HL-60 (cell line): ENCODE measurements at regions not wholly inside any gene's neighbourhood (a gene's known extent, or its start where the extent isn't known, plus 50 kb on each side); places are given as distances from the start of the nearest gene placed in this dataset.

Source experiments
- DNase-seq, 2 experiments: peaks; one replicate each; pipeline ENCODE4 v3.0.0-alpha.2; 2010 to 2020; ENCODE audit warnings: low read depth in 1 of 2, low spot score in 1 of 2
- H3K27ac ChIP-seq: fragments of 250-450 bp; sonication (Bioruptor Pico); replicated peaks from 2 replicates; pipeline ENCODE4 v1.5.1; 2020; ENCODE audit warnings: mild to moderate bottlenecking, moderate library complexity
- H3K27me3 ChIP-seq: fragments of 250-450 bp; sonication (Bioruptor Pico); 2 replicates; pipeline ENCODE4 v1.5.1; 2021; ENCODE audit warnings: mild to moderate bottlenecking, moderate library complexity; ENCODE audit not compliant: insufficient read depth, poor library complexity, severe bottlenecking
- H3K4me3 ChIP-seq: replicated peaks from 2 replicates; pipeline ENCODE4 v1.5.1; 2011; ENCODE audit warnings: mild to moderate bottlenecking, control low read depth, low read length; ENCODE audit not compliant: insufficient read depth
- GABPA ChIP-seq: IDR thresholded peaks from 2 replicates; pipeline ENCODE4 v1.6.1; 2012; ENCODE audit warnings: low read depth
- POLR2AphosphoS5 ChIP-seq: IDR thresholded peaks from 2 replicates; pipeline ENCODE4 v1.6.1; 2012; ENCODE audit warnings: low read depth
- SPI1 ChIP-seq: IDR thresholded peaks from 2 replicates; pipeline ENCODE4 v1.6.1; 2012; ENCODE audit warnings: low read depth, mild to moderate bottlenecking, borderline replicate concordance
- TF ChIP-seq, protein P1 (sequence below): IDR thresholded peaks from one replicate; pipeline ENCODE4 v1.5.1; 2011; ENCODE audit warnings: low read length, control low read depth, inconsistent platforms; ENCODE audit not compliant: insufficient read depth
- TF ChIP-seq, protein P2 (sequence below): IDR thresholded peaks from 2 replicates; pipeline ENCODE4 v1.6.1; 2012; ENCODE audit warnings: low read depth; ENCODE audit not compliant: insufficient replicate concordance

DNA sequence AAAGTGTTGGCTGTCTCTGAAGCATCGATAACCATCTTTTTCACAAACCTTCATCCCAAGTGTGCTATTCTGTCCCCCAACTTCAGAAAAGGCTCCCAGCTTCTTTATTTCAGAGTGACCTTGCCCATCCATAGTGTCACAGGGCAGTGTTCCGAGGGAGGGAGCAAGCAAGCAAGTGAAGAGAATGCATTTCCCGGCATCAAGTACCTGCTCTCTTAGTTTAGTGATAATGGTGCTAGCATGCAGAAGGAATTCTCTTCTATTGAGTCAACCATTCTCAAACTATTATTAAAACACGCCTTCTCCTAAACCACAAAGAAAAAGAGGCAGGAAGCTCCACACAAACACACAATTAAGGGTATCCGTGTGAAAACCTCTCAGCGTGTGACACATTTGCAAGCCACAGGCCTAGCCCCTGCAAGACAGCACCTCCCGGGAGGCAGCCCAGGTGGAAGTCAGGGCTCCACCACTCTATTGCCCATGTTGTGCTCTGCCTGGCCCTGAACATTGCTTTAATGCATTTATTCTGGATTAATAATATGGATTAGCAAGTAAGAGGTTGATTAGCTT, 504.9 kb downstream of the GALR1 start:
- no peak for DNase-seq
- no peak overlapping the region for H3K4me3 ChIP-seq
- TF ChIP-seq, protein P1, sequence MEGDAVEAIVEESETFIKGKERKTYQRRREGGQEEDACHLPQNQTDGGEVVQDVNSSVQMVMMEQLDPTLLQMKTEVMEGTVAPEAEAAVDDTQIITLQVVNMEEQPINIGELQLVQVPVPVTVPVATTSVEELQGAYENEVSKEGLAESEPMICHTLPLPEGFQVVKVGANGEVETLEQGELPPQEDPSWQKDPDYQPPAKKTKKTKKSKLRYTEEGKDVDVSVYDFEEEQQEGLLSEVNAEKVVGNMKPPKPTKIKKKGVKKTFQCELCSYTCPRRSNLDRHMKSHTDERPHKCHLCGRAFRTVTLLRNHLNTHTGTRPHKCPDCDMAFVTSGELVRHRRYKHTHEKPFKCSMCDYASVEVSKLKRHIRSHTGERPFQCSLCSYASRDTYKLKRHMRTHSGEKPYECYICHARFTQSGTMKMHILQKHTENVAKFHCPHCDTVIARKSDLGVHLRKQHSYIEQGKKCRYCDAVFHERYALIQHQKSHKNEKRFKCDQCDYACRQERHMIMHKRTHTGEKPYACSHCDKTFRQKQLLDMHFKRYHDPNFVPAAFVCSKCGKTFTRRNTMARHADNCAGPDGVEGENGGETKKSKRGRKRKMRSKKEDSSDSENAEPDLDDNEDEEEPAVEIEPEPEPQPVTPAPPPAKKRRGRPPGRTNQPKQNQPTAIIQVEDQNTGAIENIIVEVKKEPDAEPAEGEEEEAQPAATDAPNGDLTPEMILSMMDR = no peak
- H3K27me3 ChIP-seq = peaks cover 21% of the 10 kb centered on the region
- no peak overlapping the region for H3K27ac ChIP-seq

DNA sequence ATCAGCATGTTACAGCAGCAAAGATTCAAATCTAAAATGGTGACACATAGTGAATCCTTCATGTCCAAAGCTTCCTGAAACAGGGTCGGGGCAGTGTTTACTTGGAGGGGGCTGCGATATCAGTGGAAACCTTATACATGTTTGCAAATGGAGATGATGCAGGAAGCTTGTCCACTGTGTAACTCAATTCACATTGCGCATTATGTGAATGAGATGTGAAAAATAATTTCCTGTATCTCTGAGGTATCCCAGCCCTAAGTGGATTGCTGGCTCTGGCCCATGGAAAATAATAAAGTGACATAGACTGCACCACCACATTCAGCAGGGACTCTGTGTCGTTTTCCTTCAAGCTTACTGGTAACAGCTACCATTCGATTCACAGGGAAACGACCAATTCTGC, 505.5 kb downstream of the GALR1 start:
- Histone ChIP-seq H3K4me3 (no peak overlapping the region), H3K27ac (no peak overlapping the region), H3K27me3 (peaks cover 19% of the 10 kb centered on the region)
- TF ChIP-seq, protein P2, sequence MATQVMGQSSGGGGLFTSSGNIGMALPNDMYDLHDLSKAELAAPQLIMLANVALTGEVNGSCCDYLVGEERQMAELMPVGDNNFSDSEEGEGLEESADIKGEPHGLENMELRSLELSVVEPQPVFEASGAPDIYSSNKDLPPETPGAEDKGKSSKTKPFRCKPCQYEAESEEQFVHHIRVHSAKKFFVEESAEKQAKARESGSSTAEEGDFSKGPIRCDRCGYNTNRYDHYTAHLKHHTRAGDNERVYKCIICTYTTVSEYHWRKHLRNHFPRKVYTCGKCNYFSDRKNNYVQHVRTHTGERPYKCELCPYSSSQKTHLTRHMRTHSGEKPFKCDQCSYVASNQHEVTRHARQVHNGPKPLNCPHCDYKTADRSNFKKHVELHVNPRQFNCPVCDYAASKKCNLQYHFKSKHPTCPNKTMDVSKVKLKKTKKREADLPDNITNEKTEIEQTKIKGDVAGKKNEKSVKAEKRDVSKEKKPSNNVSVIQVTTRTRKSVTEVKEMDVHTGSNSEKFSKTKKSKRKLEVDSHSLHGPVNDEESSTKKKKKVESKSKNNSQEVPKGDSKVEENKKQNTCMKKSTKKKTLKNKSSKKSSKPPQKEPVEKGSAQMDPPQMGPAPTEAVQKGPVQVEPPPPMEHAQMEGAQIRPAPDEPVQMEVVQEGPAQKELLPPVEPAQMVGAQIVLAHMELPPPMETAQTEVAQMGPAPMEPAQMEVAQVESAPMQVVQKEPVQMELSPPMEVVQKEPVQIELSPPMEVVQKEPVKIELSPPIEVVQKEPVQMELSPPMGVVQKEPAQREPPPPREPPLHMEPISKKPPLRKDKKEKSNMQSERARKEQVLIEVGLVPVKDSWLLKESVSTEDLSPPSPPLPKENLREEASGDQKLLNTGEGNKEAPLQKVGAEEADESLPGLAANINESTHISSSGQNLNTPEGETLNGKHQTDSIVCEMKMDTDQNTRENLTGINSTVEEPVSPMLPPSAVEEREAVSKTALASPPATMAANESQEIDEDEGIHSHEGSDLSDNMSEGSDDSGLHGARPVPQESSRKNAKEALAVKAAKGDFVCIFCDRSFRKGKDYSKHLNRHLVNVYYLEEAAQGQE = no peak
- TF ChIP-seq GABPA (no peak), SPI1 (no peak), POLR2AphosphoS5 (no peak)
- TF ChIP-seq, protein P1 = no peak
- no peak for DNase-seq

DNA sequence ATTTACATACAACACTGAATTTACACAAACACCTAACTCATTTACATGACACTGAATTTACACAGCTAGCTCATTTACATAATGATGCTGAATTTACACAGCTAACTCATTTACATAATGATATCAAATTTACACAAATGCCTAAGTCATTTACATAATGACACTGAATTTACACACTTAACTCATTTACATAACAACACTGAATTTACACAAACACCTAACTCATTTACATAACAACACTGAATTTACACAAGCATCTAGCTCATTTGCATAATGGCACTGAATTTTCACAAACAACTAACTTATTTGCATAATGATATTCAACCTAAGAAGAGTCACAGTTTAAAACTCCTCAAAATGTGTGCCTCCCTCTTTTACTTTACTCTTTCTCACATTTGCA, 511.7 kb downstream of the GALR1 start:
- Histone ChIP-seq H3K27me3 (peaks cover 7% of the 10 kb centered on the region), H3K4me3 (no peak overlapping the region), H3K27ac (no peak overlapping the region)
- DNase-seq = no peak
- TF ChIP-seq POLR2AphosphoS5 = no peak
- TF ChIP-seq, protein P1 = no peak
- no peak for TF ChIP-seq SPI1
- no peak for TF ChIP-seq GABPA
- TF ChIP-seq, protein P2 = no peak

DNA sequence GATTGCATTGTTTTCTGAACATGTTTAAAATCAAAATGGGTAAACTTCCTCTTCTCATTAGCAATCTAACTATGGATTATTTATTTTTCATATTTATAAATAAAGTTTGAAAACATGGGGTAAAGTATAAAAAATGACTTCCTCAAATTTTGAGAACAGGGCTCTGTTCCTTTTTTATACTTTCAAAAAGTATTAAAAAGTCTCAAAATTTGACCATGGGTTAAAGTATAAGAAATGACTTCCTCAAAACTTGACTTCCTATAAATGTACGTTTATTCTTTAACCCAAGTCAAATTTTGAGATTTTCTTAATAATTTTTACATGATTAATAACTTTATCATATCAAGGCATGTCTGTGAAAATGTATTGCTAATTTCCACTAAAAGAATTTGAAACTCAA, 512.4 kb downstream of the GALR1 start:
- Histone ChIP-seq H3K27me3 (peaks cover 6% of the 10 kb centered on the region), H3K4me3 (no peak overlapping the region), H3K27ac (no peak overlapping the region)
- no peak for DNase-seq
- peak; percentile 77 for TF ChIP-seq SPI1
- no peak for TF ChIP-seq GABPA
